ENCODE measurements at regions not wholly inside any gene's neighbourhood (a gene's known extent, or its start where the extent isn't known, plus 50 kb on each side); places are given as distances from the start of the nearest gene placed in this dataset.
"Not testable (repeated sequence)": the region's sequence is repeated elsewhere in the genome, so short reads cannot be mapped to it uniquely, and the experiment has no call there.

DNA sequence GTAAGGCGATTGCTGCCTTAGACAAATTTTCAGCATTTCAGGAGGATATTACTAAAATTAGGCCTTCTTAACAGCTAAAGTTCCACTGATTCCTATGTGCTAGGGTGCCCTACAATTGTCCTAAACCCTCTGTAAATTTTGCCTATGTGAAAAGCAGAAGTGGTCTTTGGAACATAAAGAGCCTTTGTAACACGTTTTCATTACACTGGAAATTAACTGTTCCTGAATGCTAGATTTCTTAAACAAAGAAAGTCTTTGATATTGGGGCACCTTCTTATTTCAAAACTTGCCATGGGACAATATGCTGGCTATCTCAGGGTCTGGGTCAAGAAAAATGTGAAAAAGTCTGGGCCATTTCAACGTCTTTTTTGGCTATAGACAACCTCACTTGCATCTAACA lies 60.4 kb upstream of the MOCS2 start:
- TF ChIP-seq, protein P1, sequence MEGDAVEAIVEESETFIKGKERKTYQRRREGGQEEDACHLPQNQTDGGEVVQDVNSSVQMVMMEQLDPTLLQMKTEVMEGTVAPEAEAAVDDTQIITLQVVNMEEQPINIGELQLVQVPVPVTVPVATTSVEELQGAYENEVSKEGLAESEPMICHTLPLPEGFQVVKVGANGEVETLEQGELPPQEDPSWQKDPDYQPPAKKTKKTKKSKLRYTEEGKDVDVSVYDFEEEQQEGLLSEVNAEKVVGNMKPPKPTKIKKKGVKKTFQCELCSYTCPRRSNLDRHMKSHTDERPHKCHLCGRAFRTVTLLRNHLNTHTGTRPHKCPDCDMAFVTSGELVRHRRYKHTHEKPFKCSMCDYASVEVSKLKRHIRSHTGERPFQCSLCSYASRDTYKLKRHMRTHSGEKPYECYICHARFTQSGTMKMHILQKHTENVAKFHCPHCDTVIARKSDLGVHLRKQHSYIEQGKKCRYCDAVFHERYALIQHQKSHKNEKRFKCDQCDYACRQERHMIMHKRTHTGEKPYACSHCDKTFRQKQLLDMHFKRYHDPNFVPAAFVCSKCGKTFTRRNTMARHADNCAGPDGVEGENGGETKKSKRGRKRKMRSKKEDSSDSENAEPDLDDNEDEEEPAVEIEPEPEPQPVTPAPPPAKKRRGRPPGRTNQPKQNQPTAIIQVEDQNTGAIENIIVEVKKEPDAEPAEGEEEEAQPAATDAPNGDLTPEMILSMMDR (IDR thresholded peaks at IDR 0.05; ENCODE audit: low read depth, low read length, missing control alignments), result no peak
- no peak for DNase-seq (ENCODE audit: extremely low read depth, low read depth)
- no peak overlapping the region for H3K4me3 ChIP-seq (replicated peaks; ENCODE audit: low read depth, low read length)

DNA sequence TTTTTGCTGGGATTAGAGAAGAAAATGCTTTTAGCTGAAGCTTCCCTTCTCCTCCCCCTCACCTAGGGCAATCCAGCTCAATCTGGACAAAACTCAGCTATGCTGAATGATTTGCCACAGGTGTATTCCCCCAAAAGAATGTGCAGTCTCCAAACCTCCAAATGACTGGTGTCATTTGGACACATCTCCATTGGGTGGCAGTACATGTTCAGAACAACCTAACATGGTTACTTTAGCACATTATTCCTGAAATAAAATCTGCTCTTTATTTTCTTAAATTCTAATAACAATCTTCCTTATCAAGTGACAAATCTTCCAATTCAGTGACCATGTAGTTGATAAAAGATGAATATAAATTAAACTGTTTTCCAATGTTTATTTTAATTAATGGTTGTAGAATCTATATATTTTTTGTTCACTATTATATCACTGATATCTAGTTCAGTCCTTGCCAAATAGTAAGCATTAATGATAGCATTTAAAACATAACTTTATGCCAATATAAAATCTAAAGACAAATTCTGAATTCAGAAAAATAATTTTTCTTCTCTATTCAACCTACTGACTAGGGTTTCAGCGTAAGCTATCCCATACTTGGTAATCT lies 61.3 kb upstream of the MOCS2 start:
- peak; percentile 21 for DNase-seq (ENCODE audit: extremely low read depth, low read depth)
- TF ChIP-seq, protein P1 (IDR thresholded peaks at IDR 0.05; ENCODE audit: low read depth, low read length, missing control alignments), result peak; percentile 55
- H3K4me3 ChIP-seq (replicated peaks; ENCODE audit: low read depth, low read length), result no peak overlapping the region

DNA sequence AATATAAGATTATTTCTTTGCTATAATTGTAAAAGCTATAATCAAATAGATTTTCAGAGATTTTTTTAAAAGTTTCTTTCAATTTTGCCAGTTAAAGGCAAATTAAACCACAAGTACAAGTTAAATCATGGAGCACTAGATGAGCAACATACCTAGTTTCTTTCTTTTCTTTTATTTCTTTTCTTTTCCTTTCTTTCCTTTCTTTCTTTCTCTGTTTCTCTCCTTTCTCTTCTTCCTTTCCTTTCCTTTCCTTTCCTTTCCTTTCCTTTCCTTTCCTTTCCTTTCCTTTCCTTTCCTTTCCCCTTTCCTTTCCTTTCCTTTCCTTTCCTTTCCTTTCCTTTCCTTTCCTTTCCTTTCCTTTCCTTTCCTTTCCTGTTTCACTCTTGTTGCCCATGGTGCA lies 62.5 kb upstream of the MOCS2 start:
- not testable (repeated sequence) for DNase-seq (ENCODE audit: extremely low read depth, low read depth); H3K4me3 ChIP-seq (replicated peaks; ENCODE audit: low read depth, low read length)

DNA sequence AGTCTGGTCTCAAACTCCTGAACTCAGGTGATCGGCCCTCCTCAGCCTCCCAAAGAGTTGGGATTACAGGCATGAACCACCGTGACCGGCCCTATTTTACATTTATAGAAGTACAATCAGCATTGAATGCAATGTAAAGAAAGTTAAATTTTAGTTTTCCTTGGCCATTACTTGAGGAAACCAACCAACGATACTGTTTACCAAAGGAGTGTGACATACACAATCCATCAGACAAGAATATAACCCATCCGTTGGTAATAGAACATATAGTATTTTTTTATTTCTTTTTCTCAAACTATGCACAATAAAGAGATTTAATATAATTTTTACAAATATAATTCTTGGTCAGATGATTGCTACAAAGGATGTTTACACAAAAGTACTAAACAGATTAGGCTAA lies 63.1 kb upstream of the MOCS2 start:
- TF ChIP-seq, protein P1 (IDR thresholded peaks at IDR 0.05; ENCODE audit: low read depth, low read length, missing control alignments), result no peak
- no peak for DNase-seq (ENCODE audit: extremely low read depth, low read depth)
- no peak overlapping the region for H3K4me3 ChIP-seq (replicated peaks; ENCODE audit: low read depth, low read length)

DNA sequence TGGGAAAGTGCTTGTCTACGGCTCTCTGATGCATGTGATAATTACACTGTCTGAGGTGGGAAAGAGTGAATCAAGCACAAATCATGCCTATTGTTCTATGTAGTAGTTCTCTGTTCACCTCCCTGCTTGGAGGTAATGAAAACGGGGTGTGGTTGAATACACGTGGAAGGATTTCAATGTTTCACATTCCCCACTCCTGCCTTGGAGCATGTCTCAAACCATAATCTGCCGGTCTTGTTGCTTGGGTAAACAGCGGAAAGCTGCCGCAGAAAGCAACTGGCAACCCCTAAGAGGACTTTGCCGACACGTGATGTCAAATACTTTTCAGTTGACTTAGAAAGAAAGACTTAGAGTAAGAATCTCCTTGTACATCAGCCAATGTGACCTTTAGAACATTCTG lies 63.5 kb upstream of the MOCS2 start:
- no peak for DNase-seq (ENCODE audit: extremely low read depth, low read depth)
- TF ChIP-seq, protein P1 (IDR thresholded peaks at IDR 0.05; ENCODE audit: low read depth, low read length, missing control alignments), result no peak
- no peak overlapping the region for H3K4me3 ChIP-seq (replicated peaks; ENCODE audit: low read depth, low read length)

DNA sequence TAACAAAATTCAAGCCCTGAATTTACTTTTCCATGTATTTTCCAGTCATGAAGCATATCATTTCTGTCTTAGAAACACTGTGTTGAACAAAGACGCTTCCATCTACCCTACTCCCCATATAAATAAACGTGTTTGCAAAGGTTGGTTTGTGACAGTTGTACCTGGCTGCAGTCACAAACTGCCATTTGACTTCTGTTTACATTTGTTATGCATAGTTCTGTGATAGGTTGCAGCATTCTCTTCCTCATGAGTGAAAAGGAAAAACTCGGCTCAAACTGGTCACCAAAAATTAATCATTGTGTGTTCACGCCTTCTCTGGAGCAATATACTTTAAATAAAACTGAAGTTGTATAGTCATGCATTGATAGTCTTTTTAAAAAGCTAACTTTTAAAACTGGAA lies 69.3 kb upstream of the MOCS2 start:
- TF ChIP-seq, protein P1 (IDR thresholded peaks at IDR 0.05; ENCODE audit: low read depth, low read length, missing control alignments), result no peak
- H3K4me3 ChIP-seq (replicated peaks; ENCODE audit: low read depth, low read length), result no peak overlapping the region
- DNase-seq (ENCODE audit: extremely low read depth, low read depth), result no peak

DNA sequence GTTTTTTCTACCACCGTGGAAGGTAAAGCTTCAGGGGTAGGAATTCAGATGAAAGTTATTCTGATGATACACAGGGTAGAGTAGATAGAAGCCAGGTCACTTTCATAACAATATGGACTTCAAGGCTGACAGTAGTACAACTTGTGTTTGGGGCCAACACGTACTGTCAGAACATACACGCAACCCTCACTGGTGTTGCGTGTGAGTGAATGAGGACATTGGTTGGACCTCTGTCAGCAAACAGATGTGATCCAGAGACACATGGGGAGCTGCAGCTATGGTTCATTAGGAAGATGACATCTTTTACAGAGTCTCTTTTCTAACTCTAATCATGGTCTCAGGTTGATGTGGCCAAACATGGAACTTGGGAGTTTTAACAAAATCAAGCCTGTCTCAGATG lies 70.1 kb upstream of the MOCS2 start:
- no peak overlapping the region for H3K4me3 ChIP-seq (replicated peaks; ENCODE audit: low read depth, low read length)
- DNase-seq (ENCODE audit: extremely low read depth, low read depth), result no peak
- TF ChIP-seq, protein P1 (IDR thresholded peaks at IDR 0.05; ENCODE audit: low read depth, low read length, missing control alignments), result no peak
